Uterus (tissue), 2 donors: ENCODE measurements at regions not wholly inside any gene's neighbourhood (a gene's known extent, or its start where the extent isn't known, plus 50 kb on each side); places are given as distances from the start of the nearest gene placed in this dataset.

Experiments
- CTCF ChIP-seq, 4 experiments: fragments of 200-600 bp in 2 of 4; fragments of 450-650 bp in 2 of 4; sonication (generic) in 2 of 4; IDR thresholded peaks; one replicate each; pipeline ENCODE4 v1.5.1; 2016 to 2019; ENCODE audit warnings: antibody characterized with exemption in 4 of 4, mild to moderate bottlenecking in 2 of 4, moderate library complexity in 1 of 4
- POLR2A ChIP-seq, 2 donors: fragments of 450-650 bp; IDR thresholded peaks; one replicate each; pipeline ENCODE4 v1.6.1; 2016; ENCODE audit warnings: antibody characterized with exemption in 2 of 2, mild to moderate bottlenecking in 1 of 2, moderate library complexity in 1 of 2

DNA sequence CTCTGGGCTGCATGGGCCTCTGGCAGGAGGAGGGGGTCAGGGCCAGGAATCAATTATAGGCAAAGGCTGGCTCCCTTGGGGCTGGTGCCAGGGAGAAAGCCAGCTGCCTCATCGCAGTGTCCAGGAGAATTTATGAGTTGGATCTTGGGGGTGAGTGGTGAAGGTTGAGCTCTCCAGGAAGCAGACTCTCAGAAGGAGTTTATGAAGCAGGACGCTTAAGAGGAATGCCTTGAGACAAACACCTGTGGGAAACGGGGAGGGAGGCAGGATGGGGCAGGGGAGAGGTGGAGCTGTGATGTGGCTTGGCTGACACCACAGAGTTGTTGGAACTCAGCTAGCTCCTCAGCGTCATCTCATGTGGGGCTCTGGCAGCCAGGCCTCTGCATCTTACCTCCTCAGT lies 428.5 kb downstream of the RPS24 start:
- TF ChIP-seq CTCF (IDR thresholded peaks at IDR 0.05) (no peak), POLR2A (IDR thresholded peaks at IDR 0.05) (no peak)
